ENCODE measurements at regions not wholly inside any gene's neighbourhood (a gene's known extent, or its start where the extent isn't known, plus 50 kb on each side); places are given as distances from the start of the nearest gene placed in this dataset.

DNA sequence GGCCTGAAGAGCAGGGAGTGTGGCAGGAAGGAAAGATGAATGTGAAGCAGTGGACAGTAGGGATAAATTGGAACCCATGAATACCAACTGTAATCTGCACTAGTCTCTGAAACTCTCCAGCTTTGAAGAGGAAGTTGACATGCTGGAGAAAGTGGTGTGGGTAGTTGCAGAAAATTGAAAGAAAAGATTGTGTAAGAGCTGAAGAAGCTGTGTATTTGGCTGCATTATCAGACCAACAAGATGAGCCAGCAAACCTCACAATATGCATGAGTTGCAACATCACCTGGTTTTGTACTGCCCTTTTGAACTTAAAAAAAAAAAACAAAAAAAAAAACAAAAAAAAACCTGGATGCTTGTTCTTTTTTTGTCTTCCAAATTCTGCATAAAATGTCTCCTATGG is 921.9 kb upstream of the EYS start:
- TF ChIP-seq SIN3A (conservative IDR thresholded peaks at IDR 0.05 in 1 of 2, IDR thresholded peaks at IDR 0.05 in 1 of 2; ENCODE audit: low read depth in 1 of 2, low read length in 2 of 2) (no peak), CHD1 (IDR thresholded peaks at IDR 0.05; ENCODE audit: low read depth, low read length) (no peak), MAX (IDR thresholded peaks at IDR 0.05) (no peak), SP1 (IDR thresholded peaks at IDR 0.05; ENCODE audit: low read depth, low read length) (no peak), GABPA (IDR thresholded peaks at IDR 0.05; ENCODE audit: borderline replicate concordance, insufficient read depth, low read length) (no peak), POLR2AphosphoS5 (IDR thresholded peaks at IDR 0.05; ENCODE audit: low read depth, low read length) (no peak), CREB1 (IDR thresholded peaks at IDR 0.05) (no peak), E2F6 (IDR thresholded peaks at IDR 0.05) (no peak), BCL11A (IDR thresholded peaks at IDR 0.05; ENCODE audit: low read depth in 2 of 2, low read length in 2 of 2) (no peak), POLR2A (IDR thresholded peaks at IDR 0.05; ENCODE audit: control extremely low read depth in 1 of 2, low read depth in 2 of 2, low read length in 2 of 2) (no peak), POU5F1 (IDR thresholded peaks at IDR 0.05; ENCODE audit: low read depth, low read length) (no peak)
- TF ChIP-seq, protein P1, sequence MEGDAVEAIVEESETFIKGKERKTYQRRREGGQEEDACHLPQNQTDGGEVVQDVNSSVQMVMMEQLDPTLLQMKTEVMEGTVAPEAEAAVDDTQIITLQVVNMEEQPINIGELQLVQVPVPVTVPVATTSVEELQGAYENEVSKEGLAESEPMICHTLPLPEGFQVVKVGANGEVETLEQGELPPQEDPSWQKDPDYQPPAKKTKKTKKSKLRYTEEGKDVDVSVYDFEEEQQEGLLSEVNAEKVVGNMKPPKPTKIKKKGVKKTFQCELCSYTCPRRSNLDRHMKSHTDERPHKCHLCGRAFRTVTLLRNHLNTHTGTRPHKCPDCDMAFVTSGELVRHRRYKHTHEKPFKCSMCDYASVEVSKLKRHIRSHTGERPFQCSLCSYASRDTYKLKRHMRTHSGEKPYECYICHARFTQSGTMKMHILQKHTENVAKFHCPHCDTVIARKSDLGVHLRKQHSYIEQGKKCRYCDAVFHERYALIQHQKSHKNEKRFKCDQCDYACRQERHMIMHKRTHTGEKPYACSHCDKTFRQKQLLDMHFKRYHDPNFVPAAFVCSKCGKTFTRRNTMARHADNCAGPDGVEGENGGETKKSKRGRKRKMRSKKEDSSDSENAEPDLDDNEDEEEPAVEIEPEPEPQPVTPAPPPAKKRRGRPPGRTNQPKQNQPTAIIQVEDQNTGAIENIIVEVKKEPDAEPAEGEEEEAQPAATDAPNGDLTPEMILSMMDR (IDR thresholded peaks at IDR 0.05; ENCODE audit: control extremely low read depth in 1 of 3, insufficient read depth in 1 of 3, low read depth in 1 of 3, low read length in 3 of 3) = no peak

Data from H1 (cell line).